A549 (cell line): ENCODE measurements at regions not wholly inside any gene's neighbourhood (a gene's known extent, or its start where the extent isn't known, plus 50 kb on each side); places are given as distances from the start of the nearest gene placed in this dataset.

Experiments
- ATAC-seq, 2 experiments: fragments of 200-7000 bp in 1 of 2; fragments of >200 bp in 1 of 2; cut with Nextera tagmentation in 1 of 2; cut with Tn5 transposase in 1 of 2; 3 replicates each; pipeline versions ENCODE4 v1.8.0 to v1.9.1; 2018 to 2020; ENCODE audit warnings: mild to moderate bottlenecking in 1 of 2, moderate library complexity in 1 of 2
- CTCF ChIA-PET: fragments of 300-600 bp; sonication (Branson Sonifier 250); formaldehyde crosslinking; extraction: SDS; loops from one replicate; lab custom pipeline; 2021; ENCODE audit warnings: antibody characterized with exemption, inconsistent platforms; lab: Yijun Ruan, JAX
- POLR2A ChIA-PET: fragments of 350-600 bp; formaldehyde crosslinking; extraction: SDS; loops from one replicate; lab custom pipeline; 2021; ENCODE audit warnings: antibody characterized with exemption, inconsistent platforms; lab: Yijun Ruan, JAX
- DNase-seq, 2 experiments: peaks; one replicate each; pipeline versions ENCODE4 v3.0.0 to v3.0.0-alpha.2; 2011 to 2016; ENCODE audit warnings: low read depth in 1 of 2, low spot score in 1 of 2
- FAIRE-seq: peaks from 2 replicates; lab custom pipeline; 2011; peaks lifted over from hg19 to GRCh38; lab: Jason Lieb, UNC
- H3K27ac ChIP-seq, 2 experiments: fragments of >200 bp; sonication (Bioruptor Twin); formaldehyde crosslinking; 3 replicates each; pipeline ENCODE4 v1.5.1; 2016 to 2017
- H3K4me1 ChIP-seq: fragments of >200 bp; sonication (Bioruptor Twin); formaldehyde crosslinking; 3 replicates; pipeline ENCODE4 v1.6.1; 2016
- H3K4me2 ChIP-seq: fragments of >200 bp; sonication (Bioruptor Twin); formaldehyde crosslinking; 3 replicates; pipeline ENCODE4 v1.6.1; 2016
- H3K4me3 ChIP-seq: fragments of >200 bp; sonication (Bioruptor Twin); formaldehyde crosslinking; 3 replicates; pipeline ENCODE4 v1.5.1; 2016
- H3K9me3 ChIP-seq: fragments of >200 bp; sonication (Bioruptor Twin); formaldehyde crosslinking; 3 replicates; pipeline ENCODE4 v1.6.1; 2016
- ATOH8 ChIP-seq: fragments of 250-450 bp; sonication (Bioruptor Pico); IDR thresholded peaks from 2 replicates; pipeline ENCODE4 v1.5.0; 2020; ENCODE audit warnings: low read depth, mild to moderate bottlenecking, moderate library complexity
- BCL3 ChIP-seq: fragments of >200 bp; sonication (Bioruptor Twin); formaldehyde crosslinking; IDR thresholded peaks from 3 replicates; pipeline ENCODE4 v1.6.1; 2016
- CHD4 ChIP-seq: fragments of 200-600 bp; sonication (generic); IDR thresholded peaks from 2 replicates; pipeline ENCODE4 v1.6.1; 2016; ENCODE audit warnings: antibody characterized with exemption, mild to moderate bottlenecking, borderline replicate concordance
- EHMT2 ChIP-seq: fragments of 200-600 bp; sonication (generic); IDR thresholded peaks from 2 replicates; pipeline ENCODE4 v1.6.1; 2016; ENCODE audit warnings: antibody characterized with exemption, low read depth, mild to moderate bottlenecking, moderate library complexity
- ELK1 ChIP-seq: fragments of 150-350 bp; IDR thresholded peaks from 2 replicates; pipeline ENCODE4 v1.6.1; 2014; ENCODE audit warnings: low read depth, mild to moderate bottlenecking, low read length
- EP300 ChIP-seq, 2 experiments: fragments of >200 bp; sonication (Bioruptor Twin); formaldehyde crosslinking; IDR thresholded peaks; 2 replicates in 1 of 2; 3 replicates in 1 of 2; pipeline ENCODE4 v1.6.1; 2016 to 2017
- FOSL2 ChIP-seq, 2 experiments: fragments of 450-650 bp in 1 of 2; fragments of >200 bp in 1 of 2; sonication (Bioruptor Twin) in 1 of 2; formaldehyde crosslinking; IDR thresholded peaks; 2 replicates each; pipeline versions ENCODE4 v1.5.0 to v1.6.1; 2016 to 2020; ENCODE audit warnings: mild to moderate bottlenecking in 1 of 2, moderate library complexity in 1 of 2
- FOXS1 ChIP-seq: fragments of 250-450 bp; sonication (Bioruptor Pico); IDR thresholded peaks from 2 replicates; pipeline ENCODE4 v1.5.0; 2020; ENCODE audit warnings: mild to moderate bottlenecking, moderate library complexity
- GATA3 ChIP-seq: IDR thresholded peaks from 2 replicates; pipeline ENCODE4 v1.6.1; 2012; ENCODE audit warnings: borderline replicate concordance
- HES2 ChIP-seq: fragments of >200 bp; sonication (Bioruptor Twin); formaldehyde crosslinking; IDR thresholded peaks from 2 replicates; pipeline ENCODE4 v1.6.1; 2016
- JUNB ChIP-seq: fragments of >200 bp; sonication (Bioruptor Twin); formaldehyde crosslinking; IDR thresholded peaks from 2 replicates; pipeline ENCODE4 v1.6.1; 2016
- KDM5A ChIP-seq: fragments of 200-600 bp; sonication (generic); IDR thresholded peaks from 2 replicates; pipeline ENCODE4 v1.6.1; 2016; ENCODE audit warnings: antibody characterized with exemption, mild to moderate bottlenecking
- MAZ ChIP-seq: fragments of 150-350 bp; IDR thresholded peaks from 2 replicates; pipeline ENCODE4 v1.6.1; 2014; ENCODE audit warnings: antibody characterized with exemption, low read depth, low read length, borderline replicate concordance
- NFE2L2 ChIP-seq: fragments of 150-350 bp; conservative IDR thresholded peaks from 2 replicates; pipeline ENCODE4 v1.6.1; 2014; ENCODE audit warnings: low read length
- PHF8 ChIP-seq: fragments of 200-600 bp; sonication (generic); IDR thresholded peaks from 2 replicates; pipeline ENCODE4 v1.6.1; 2016; ENCODE audit warnings: low read depth, mild to moderate bottlenecking, antibody characterized with exemption, moderate library complexity, borderline replicate concordance
- POLR2A ChIP-seq: IDR thresholded peaks from 2 replicates; pipeline ENCODE4 v1.6.1; 2012; ENCODE audit warnings: mild to moderate bottlenecking, low read length
- POLR2AphosphoS2 ChIP-seq: conservative IDR thresholded peaks from 2 replicates; pipeline ENCODE4 v1.6.1; 2012; ENCODE audit warnings: low read length, improper control_type of control experiment, inconsistent platforms
- RARB ChIP-seq: fragments of 250-450 bp; sonication (Bioruptor Pico); IDR thresholded peaks from 2 replicates; pipeline ENCODE4 v1.8.0; 2021; ENCODE audit warnings: mild to moderate bottlenecking, moderate library complexity
- TP53 ChIP-seq: fragments of 250-450 bp; sonication (Bioruptor Pico); IDR thresholded peaks from 2 replicates; pipeline ENCODE4 v1.5.0; 2021; ENCODE audit warnings: mild to moderate bottlenecking, moderate library complexity
- ZFP36 ChIP-seq: fragments of 450-650 bp; IDR thresholded peaks from 2 replicates; pipeline ENCODE4 v1.6.1; 2014; ENCODE audit warnings: borderline replicate concordance; ENCODE audit not compliant: partially characterized antibody
- ZSCAN20 ChIP-seq: fragments of 250-450 bp; sonication (Bioruptor Pico); IDR thresholded peaks from 2 replicates; pipeline ENCODE4 v1.8.0; 2022; ENCODE audit warnings: mild to moderate bottlenecking, moderate library complexity
- WGBS: methylation state at CpG from one replicate; pipeline ENCODE4 v1.1.6; 2017; ENCODE audit errors: missing lambda C conversion rate; 5-methylcytosine and 5-hydroxymethylcytosine counted together
- TF ChIP-seq, protein P1 (sequence below): fragments of 200-600 bp; sonication (generic); IDR thresholded peaks from 2 replicates; pipeline ENCODE4 v1.6.1; 2016; ENCODE audit warnings: antibody characterized with exemption, mild to moderate bottlenecking, moderate library complexity
- TF ChIP-seq, protein P2 (sequence below): IDR thresholded peaks from 2 replicates; pipeline ENCODE4 v1.6.1; 2012
- TF ChIP-seq, protein P3 (sequence below): fragments of 450-650 bp; IDR thresholded peaks from 2 replicates; pipeline ENCODE4 v1.6.1; 2014; ENCODE audit warnings: antibody characterized with exemption

DNA sequence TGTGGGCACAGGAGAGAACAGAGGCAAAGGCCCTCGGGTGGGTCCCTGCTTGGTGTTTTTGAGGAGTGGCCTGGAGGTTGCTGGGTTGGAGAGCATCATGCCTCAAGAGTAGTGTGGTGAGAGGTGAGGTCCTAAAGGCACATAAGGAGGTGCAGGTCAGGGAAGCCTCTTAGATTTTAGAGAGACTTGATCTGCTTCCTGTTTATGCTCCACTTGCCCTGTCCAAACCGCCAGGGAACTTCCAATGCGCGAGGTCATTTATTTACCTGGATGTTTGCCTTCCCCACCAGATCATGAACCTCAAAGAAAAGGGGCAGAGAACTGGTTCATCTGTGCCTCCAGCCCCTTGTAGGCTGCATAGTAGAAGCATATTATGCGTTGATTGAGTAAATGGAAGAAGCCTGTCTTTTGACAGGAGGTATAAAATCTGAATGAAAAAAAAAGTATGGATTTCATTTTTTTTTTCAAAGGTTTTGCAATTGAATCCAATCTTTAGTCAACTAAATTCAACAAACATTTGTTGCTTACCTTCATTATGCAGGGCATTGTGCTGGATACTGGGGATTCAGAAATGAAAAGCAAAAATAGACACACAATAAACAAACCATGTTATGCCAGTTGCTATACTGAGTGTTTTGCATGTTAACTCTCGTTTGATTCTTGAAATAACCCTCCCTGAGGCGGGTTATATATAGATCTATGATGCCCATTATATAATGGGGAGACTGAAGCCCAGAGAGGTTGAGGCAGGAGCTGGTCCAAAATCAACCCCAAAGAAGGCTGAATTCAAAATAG lies 485.2 kb downstream of the VRK1 start:
- CTCF ChIA-PET = interaction anchor here (0.6 kb wide), 1 partner anchor 610 kb away, joined by 4 read pairs; no protein-coding TSS in a partner anchor
- no peak for FAIRE-seq
- no peak for ATAC-seq

GRCh38 chr14:97283005-97283403 lies 485.8 kb downstream of the VRK1 start:
- Histone ChIP-seq H3K4me3 (no peak overlapping the region), H3K9me3 (no peaks in the 10 kb centered on the region; the same call in 2 of the 3 replicates), H3K27ac (no peak overlapping the region)
- TF ChIP-seq, protein P1, sequence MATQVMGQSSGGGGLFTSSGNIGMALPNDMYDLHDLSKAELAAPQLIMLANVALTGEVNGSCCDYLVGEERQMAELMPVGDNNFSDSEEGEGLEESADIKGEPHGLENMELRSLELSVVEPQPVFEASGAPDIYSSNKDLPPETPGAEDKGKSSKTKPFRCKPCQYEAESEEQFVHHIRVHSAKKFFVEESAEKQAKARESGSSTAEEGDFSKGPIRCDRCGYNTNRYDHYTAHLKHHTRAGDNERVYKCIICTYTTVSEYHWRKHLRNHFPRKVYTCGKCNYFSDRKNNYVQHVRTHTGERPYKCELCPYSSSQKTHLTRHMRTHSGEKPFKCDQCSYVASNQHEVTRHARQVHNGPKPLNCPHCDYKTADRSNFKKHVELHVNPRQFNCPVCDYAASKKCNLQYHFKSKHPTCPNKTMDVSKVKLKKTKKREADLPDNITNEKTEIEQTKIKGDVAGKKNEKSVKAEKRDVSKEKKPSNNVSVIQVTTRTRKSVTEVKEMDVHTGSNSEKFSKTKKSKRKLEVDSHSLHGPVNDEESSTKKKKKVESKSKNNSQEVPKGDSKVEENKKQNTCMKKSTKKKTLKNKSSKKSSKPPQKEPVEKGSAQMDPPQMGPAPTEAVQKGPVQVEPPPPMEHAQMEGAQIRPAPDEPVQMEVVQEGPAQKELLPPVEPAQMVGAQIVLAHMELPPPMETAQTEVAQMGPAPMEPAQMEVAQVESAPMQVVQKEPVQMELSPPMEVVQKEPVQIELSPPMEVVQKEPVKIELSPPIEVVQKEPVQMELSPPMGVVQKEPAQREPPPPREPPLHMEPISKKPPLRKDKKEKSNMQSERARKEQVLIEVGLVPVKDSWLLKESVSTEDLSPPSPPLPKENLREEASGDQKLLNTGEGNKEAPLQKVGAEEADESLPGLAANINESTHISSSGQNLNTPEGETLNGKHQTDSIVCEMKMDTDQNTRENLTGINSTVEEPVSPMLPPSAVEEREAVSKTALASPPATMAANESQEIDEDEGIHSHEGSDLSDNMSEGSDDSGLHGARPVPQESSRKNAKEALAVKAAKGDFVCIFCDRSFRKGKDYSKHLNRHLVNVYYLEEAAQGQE = no peak
- no peak for TF ChIP-seq POLR2A
- TF ChIP-seq CHD4 = no peak
- no peak for TF ChIP-seq RARB
- TF ChIP-seq EHMT2 = no peak
- TF ChIP-seq, all 56 proteins: peak for 0
- H3K4me2 ChIP-seq = no peak overlapping the region
- WGBS = 23% methylated on average over 9 of the region's 9 CpGs
- ChIA-PET POLR2A (no interaction called here), CTCF (interaction anchor here (0.6 kb wide), 1 partner anchor 609 kb away, joined by 4 read pairs; no protein-coding TSS in a partner anchor)
- H3K4me1 ChIP-seq = no peaks in the 10 kb centered on the region
- no peak for FAIRE-seq
- no peak for DNase-seq
- no peak for ATAC-seq

More for the DNA sequence above, 485.2 kb downstream of the VRK1 start:
- Histone ChIP-seq H3K4me2 (no peak overlapping the region), H3K4me3 (no peak overlapping the region), H3K9me3 (no peaks in the 10 kb centered on the region; the same call in 2 of the 3 replicates), H3K4me1 (no peaks in the 10 kb centered on the region), H3K27ac (no peak overlapping the region)
- TF ChIP-seq FOSL2 (IDR thresholded peaks at IDR 0.05) (no peak), FOSL2 (CRISPR knock-in tag; IDR thresholded peaks at IDR 0.05) (no peak), GATA3 (no peak), NFE2L2 (no peak), MAZ (no peak), TP53 (CRISPR knock-in tag) (no peak), BCL3 (no peak), EP300 (IDR thresholded peaks at IDR 0.05) (no peak), POLR2AphosphoS2 (no peak), HES2 (no peak), ZFP36 (no peak), FOXS1 (CRISPR knock-in tag) (no peak), JUNB (no peak), ZSCAN20 (no peak), ELK1 (no peak), ATOH8 (CRISPR knock-in tag) (no peak), KDM5A (no peak), PHF8 (no peak)
- TF ChIP-seq, protein P2, sequence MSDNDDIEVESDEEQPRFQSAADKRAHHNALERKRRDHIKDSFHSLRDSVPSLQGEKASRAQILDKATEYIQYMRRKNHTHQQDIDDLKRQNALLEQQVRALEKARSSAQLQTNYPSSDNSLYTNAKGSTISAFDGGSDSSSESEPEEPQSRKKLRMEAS = no peak
- TF ChIP-seq, protein P3, sequence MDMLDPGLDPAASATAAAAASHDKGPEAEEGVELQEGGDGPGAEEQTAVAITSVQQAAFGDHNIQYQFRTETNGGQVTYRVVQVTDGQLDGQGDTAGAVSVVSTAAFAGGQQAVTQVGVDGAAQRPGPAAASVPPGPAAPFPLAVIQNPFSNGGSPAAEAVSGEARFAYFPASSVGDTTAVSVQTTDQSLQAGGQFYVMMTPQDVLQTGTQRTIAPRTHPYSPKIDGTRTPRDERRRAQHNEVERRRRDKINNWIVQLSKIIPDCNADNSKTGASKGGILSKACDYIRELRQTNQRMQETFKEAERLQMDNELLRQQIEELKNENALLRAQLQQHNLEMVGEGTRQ = no peak
- POLR2A ChIA-PET = no interaction called here
- DNase-seq = no peak
- WGBS = 26% methylated on average over 7 of the region's 7 CpGs
